ENCODE measurements at regions not wholly inside any gene's neighbourhood (a gene's known extent, or its start where the extent isn't known, plus 50 kb on each side); places are given as distances from the start of the nearest gene placed in this dataset.

DNA sequence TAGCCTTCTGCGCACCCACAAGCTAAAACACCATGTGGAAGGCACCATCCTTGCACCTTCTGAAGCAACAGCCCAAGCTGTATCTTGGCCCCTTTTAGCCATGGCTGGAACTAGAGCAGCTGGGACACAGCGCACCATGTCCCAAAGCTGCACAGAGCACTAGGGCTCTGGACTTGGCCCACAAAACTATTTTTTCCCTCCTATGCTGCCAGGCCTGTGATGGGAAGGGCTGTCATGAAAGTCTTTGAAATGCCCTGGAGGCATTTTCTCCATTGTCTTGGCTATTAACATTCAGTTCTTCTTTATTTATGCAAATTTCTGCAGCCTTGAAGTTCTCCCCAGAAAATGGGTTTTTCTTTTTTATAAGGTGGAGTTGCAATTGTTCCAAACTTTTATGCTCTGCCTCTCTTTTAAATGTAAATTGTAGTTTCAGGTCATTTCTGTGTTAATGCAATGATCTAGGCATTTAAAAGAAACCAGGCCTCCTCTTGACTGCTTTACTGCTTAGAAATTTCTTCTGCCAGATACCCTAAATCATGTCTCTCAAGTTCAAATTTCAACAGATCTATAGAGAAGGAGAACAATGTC is 996.3 kb downstream of the TAF11L14 start:
- Mint-ChIP-seq H3K4me1 (no peaks in the 10 kb centered on the region), H3K27ac (no peak overlapping the region), H3K36me3 (ENCODE audit: low read depth) (peaks cover 53% of the 10 kb centered on the region), H3K4me3 (no peak overlapping the region), H3K27me3 (ENCODE audit: insufficient read depth) (no peaks in the 10 kb centered on the region), H3K9me3 (peaks cover 3% of the 10 kb centered on the region)
- 96% methylated on average over 2 of the region's 2 CpGs; no CpG with 5 or more reads in 1 of the 2 experiments for WGBS, 2 experiments (ENCODE audit: insufficient coverage in 1 of 2, insufficient read length in 1 of 2)
- Histone ChIP-seq H3K9ac (ENCODE audit: extremely low read depth, low read length, poor library complexity, severe bottlenecking) (no peak overlapping the region), H3K4me3 (ENCODE audit: low read length) (no peak overlapping the region), H3K27ac (ENCODE audit: low read depth, low read length) (no peak overlapping the region), H3K27me3 (ENCODE audit: control insufficient read depth, insufficient read depth, low read length, poor library complexity, severe bottlenecking) (no peaks in the 10 kb centered on the region), H3K9me3 (ENCODE audit: control insufficient read depth, low read length) (no peaks in the 10 kb centered on the region), H3K4me1 (ENCODE audit: control insufficient read depth, insufficient read depth, low read length) (no peaks in the 10 kb centered on the region), H3K36me3 (ENCODE audit: control insufficient read depth, insufficient read depth, low read length) (no peaks in the 10 kb centered on the region)
- TF ChIP-seq, protein P1, sequence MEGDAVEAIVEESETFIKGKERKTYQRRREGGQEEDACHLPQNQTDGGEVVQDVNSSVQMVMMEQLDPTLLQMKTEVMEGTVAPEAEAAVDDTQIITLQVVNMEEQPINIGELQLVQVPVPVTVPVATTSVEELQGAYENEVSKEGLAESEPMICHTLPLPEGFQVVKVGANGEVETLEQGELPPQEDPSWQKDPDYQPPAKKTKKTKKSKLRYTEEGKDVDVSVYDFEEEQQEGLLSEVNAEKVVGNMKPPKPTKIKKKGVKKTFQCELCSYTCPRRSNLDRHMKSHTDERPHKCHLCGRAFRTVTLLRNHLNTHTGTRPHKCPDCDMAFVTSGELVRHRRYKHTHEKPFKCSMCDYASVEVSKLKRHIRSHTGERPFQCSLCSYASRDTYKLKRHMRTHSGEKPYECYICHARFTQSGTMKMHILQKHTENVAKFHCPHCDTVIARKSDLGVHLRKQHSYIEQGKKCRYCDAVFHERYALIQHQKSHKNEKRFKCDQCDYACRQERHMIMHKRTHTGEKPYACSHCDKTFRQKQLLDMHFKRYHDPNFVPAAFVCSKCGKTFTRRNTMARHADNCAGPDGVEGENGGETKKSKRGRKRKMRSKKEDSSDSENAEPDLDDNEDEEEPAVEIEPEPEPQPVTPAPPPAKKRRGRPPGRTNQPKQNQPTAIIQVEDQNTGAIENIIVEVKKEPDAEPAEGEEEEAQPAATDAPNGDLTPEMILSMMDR (conservative IDR thresholded peaks at IDR 0.05) = no peak
- no peak for DNase-seq

DNA sequence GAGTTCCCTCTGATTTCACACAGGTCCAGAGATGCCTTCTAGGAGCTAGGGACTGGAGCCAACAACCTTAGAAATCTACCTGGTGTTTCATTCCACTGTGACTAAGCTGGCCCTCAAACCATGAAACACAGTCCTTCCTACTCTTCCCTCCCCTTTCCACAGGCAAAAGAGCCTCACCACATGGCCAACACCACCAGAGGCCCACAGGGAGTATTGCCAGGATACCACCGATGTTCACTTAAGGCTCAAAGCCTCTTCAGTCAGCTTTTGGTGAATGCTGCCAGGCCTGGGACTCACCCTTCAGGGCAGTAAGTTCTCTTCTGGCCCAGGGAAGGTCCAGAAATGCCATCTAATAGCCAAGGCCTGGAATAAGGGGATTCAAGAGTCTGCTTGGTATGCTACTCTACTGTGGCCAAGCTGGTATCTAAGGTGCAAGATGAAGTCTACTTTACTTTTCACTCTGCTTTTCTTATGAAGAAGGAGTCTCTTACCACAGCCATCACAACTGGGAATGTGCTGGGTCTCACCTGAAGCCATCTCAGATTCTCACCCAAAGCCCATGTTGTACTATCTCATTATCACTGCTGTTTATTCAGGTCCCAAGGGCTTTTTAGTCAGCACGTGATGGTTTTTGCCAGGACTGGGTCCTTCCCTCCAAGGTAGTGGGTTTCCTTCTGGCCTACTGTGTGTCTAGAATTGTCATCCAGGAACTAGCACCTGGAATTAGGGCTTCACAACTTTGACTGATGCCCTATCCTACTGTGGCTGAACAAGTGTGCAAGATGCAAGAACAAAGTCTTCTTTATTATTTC is 1018.4 kb downstream of the TAF11L14 start:
- H3K4me3 ChIP-seq (ENCODE audit: low read length) = peak overlapping the region; percentile 39
- 88 to 94% methylated on average over 2 of the region's 2 CpGs for WGBS, 2 experiments (ENCODE audit: insufficient coverage in 1 of 2, insufficient read length in 1 of 2)
- Mint-ChIP-seq H3K36me3 (ENCODE audit: low read depth) (peaks cover 86% of the 10 kb centered on the region), H3K4me3 (no peak overlapping the region), H3K27me3 (ENCODE audit: insufficient read depth) (no peaks in the 10 kb centered on the region), H3K9me3 (peaks cover 78% of the 10 kb centered on the region), H3K4me1 (no peaks in the 10 kb centered on the region), H3K27ac (no peak overlapping the region)
- H3K27ac ChIP-seq (ENCODE audit: low read depth, low read length) = no peak overlapping the region
- no peaks in the 10 kb centered on the region for H3K4me1 ChIP-seq (ENCODE audit: control insufficient read depth, insufficient read depth, low read length)
- peaks cover 55% of the 10 kb centered on the region for H3K36me3 ChIP-seq (ENCODE audit: control insufficient read depth, insufficient read depth, low read length)
- H3K9me3 ChIP-seq (ENCODE audit: control insufficient read depth, low read length) = peaks cover 85% of the 10 kb centered on the region
- H3K27me3 ChIP-seq (ENCODE audit: control insufficient read depth, insufficient read depth, low read length, poor library complexity, severe bottlenecking) = no peaks in the 10 kb centered on the region
- DNase-seq = peak; percentile 75
- no peak overlapping the region for H3K9ac ChIP-seq (ENCODE audit: extremely low read depth, low read length, poor library complexity, severe bottlenecking)
- TF ChIP-seq, protein P1 (conservative IDR thresholded peaks at IDR 0.05) = no peak

DNA sequence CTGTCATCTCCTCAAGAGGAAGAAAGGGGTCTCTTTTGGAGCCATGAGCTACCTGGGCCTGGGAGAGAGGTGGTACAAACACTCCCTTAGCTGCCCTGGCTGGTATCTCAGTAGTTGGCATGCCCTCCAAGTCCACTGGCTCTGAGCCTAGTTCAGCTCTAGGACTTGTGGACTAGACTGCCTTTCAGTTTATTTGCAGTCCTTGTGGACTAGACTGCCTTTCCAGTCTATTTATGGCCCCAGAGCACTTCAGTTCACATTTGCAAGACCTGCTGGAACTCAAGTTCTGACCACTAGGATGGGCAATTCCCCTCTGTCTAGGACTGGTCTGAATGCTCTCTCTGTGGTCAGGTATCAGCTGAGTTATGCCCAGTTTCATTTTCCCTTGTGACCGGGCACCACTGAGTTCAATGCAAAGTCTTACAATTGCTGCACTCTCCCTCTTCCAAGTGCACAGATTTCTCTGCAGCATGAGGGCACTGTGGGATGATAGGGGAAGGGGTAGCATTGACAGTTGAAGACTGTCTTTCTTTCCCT is 1019.0 kb downstream of the TAF11L14 start:
- H3K36me3 Mint-ChIP-seq (ENCODE audit: low read depth) = peaks cover 92% of the 10 kb centered on the region
- H3K9me3 Mint-ChIP-seq = peaks cover 71% of the 10 kb centered on the region
- no peak overlapping the region for H3K9ac ChIP-seq (ENCODE audit: extremely low read depth, low read length, poor library complexity, severe bottlenecking)
- H3K9me3 ChIP-seq (ENCODE audit: control insufficient read depth, low read length) = peaks cover 83% of the 10 kb centered on the region
- no peak overlapping the region for H3K27ac Mint-ChIP-seq
- peak overlapping the region; percentile 39 for H3K4me3 ChIP-seq (ENCODE audit: low read length)
- H3K36me3 ChIP-seq (ENCODE audit: control insufficient read depth, insufficient read depth, low read length) = peaks cover 62% of the 10 kb centered on the region
- 88 to 89% methylated on average over 1 of the region's 1 CpG for WGBS, 2 experiments (ENCODE audit: insufficient coverage in 1 of 2, insufficient read length in 1 of 2)
- no peak overlapping the region for H3K27ac ChIP-seq (ENCODE audit: low read depth, low read length)
- H3K27me3 Mint-ChIP-seq (ENCODE audit: insufficient read depth) = no peaks in the 10 kb centered on the region
- H3K4me1 ChIP-seq (ENCODE audit: control insufficient read depth, insufficient read depth, low read length) = no peaks in the 10 kb centered on the region
- H3K4me1 Mint-ChIP-seq = no peaks in the 10 kb centered on the region
- DNase-seq = peak; percentile 64
- no peaks in the 10 kb centered on the region for H3K27me3 ChIP-seq (ENCODE audit: control insufficient read depth, insufficient read depth, low read length, poor library complexity, severe bottlenecking)
- TF ChIP-seq, protein P1 (conservative IDR thresholded peaks at IDR 0.05) = no peak
- H3K4me3 Mint-ChIP-seq = no peak overlapping the region

Measured in endodermal cell (in vitro differentiated cells).